Duodenal mucosa (tissue), 2 donors: ENCODE measurements at regions not wholly inside any gene's neighbourhood (a gene's known extent, or its start where the extent isn't known, plus 50 kb on each side); places are given as distances from the start of the nearest gene placed in this dataset.

Experiments used
- H3K27ac ChIP-seq: one replicate; pipeline ENCODE4 v1.7.0; 2013; ENCODE audit warnings: low read depth, low read length
- H3K27me3 ChIP-seq, 2 donors: one replicate each; pipeline ENCODE4 v1.7.0; 2013; ENCODE audit warnings: low read length in 2 of 2, control low read depth in 1 of 2; ENCODE audit not compliant: insufficient read depth in 2 of 2, control insufficient read depth in 1 of 2
- H3K36me3 ChIP-seq, 2 donors: one replicate each; pipeline ENCODE4 v1.7.0; 2013; ENCODE audit warnings: low read length in 2 of 2, control low read depth in 1 of 2; ENCODE audit not compliant: insufficient read depth in 2 of 2, control insufficient read depth in 1 of 2
- H3K4me1 ChIP-seq, 2 donors: one replicate each; pipeline ENCODE4 v1.7.0; 2013; ENCODE audit warnings: low read length in 2 of 2, control low read depth in 1 of 2; ENCODE audit not compliant: insufficient read depth in 2 of 2, control insufficient read depth in 1 of 2
- H3K4me3 ChIP-seq, 2 donors: one replicate each; pipeline ENCODE4 v1.7.0; 2013; ENCODE audit warnings: low read length in 2 of 2, low read depth in 1 of 2
- H3K9ac ChIP-seq, 2 donors: one replicate each; pipeline ENCODE4 v1.7.0; 2013; ENCODE audit warnings: low read length in 2 of 2, low read depth in 1 of 2
- H3K9me3 ChIP-seq, 2 donors: one replicate each; pipeline ENCODE4 v1.7.0; 2013; ENCODE audit warnings: low read length in 2 of 2, control low read depth in 1 of 2; ENCODE audit not compliant: control insufficient read depth in 1 of 2

GRCh38 chr20:60967431-60968316 lies 284.4 kb upstream of the CDH4 start:
- H3K36me3 ChIP-seq = no peaks in the 10 kb centered on the region
- peaks cover 0 to 14% of the 10 kb centered on the region in 2 donors for H3K9me3 ChIP-seq

GRCh38 chr20:60968853-60969720 lies 283.0 kb upstream of the CDH4 start:
- no peak overlapping the region for H3K4me3 ChIP-seq
- H3K27me3 ChIP-seq = no peaks in the 10 kb centered on the region
- H3K36me3 ChIP-seq = no peaks in the 10 kb centered on the region
- no peak overlapping the region for H3K27ac ChIP-seq
- H3K4me1 ChIP-seq = no peaks in the 10 kb centered on the region
- H3K9me3 ChIP-seq = peaks cover 0 to 14% of the 10 kb centered on the region in 2 donors
- H3K9ac ChIP-seq = no peak overlapping the region

More at GRCh38 chr20:60967431-60968316, 284.4 kb upstream of the CDH4 start:
- no peaks in the 10 kb centered on the region for H3K27me3 ChIP-seq
- no peak overlapping the region for H3K27ac ChIP-seq
- H3K4me3 ChIP-seq = no peak overlapping the region
- no peaks in the 10 kb centered on the region for H3K4me1 ChIP-seq
- no peak overlapping the region for H3K9ac ChIP-seq

DNA sequence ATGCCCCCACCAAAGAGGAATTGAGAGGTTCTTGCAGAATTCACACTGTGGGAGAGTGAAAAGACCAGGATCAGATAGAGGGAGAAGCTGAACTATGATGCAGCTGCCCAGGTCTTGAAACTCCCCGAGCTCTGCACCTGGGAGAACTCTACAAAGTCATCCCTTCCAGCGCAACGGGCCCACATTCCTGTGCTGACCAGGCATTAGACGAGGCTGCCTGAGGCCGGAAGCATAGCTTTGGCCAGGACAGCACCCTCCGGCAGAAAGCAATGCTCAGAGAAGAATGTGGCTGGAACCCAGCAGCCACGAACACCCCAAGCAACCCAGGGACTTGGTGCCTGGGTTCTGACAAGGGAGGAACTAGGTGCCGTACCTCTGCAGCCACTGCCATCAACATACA lies 281.5 kb upstream of the CDH4 start:
- H3K27me3 ChIP-seq = no peaks in the 10 kb centered on the region

DNA sequence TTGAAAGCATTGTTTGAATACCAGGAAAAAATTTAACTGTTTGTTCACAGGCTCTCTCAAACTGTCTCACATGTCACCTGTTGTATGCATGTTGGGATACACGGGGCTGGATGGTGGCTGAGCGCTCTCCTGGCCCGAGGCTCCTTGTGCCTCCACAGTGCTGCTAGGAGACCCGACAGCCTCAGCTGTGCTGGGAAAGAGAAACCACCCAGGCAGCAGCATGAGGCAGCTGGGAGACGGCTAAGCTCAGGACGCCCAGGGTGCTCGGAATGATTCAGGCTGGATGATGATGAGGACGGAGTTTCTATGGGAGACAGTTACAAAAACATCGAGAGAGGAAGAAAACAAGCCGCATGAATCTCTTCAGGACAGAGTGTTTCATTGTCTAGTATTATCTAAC lies 278.0 kb upstream of the CDH4 start:
- H3K27ac ChIP-seq = no peak overlapping the region
- H3K27me3 ChIP-seq = no peaks in the 10 kb centered on the region

More for the DNA sequence above, 281.5 kb upstream of the CDH4 start:
- Histone ChIP-seq H3K36me3 (no peaks in the 10 kb centered on the region), H3K4me1 (no peaks in the 10 kb centered on the region), H3K4me3 (no peak overlapping the region), H3K9me3 (peaks cover 0 to 14% of the 10 kb centered on the region in 2 donors), H3K27ac (no peak overlapping the region), H3K9ac (no peak overlapping the region)

GRCh38 chr20:60974441-60974945 lies 277.6 kb upstream of the CDH4 start:
- H3K9me3 ChIP-seq = peaks cover 5 to 20% of the 10 kb centered on the region in 2 donors
- H3K27ac ChIP-seq = no peak overlapping the region
- no peaks in the 10 kb centered on the region for H3K27me3 ChIP-seq
- no peak overlapping the region for H3K4me3 ChIP-seq
- no peak overlapping the region for H3K9ac ChIP-seq
- no peaks in the 10 kb centered on the region for H3K36me3 ChIP-seq
- peaks cover 4 to 5% of the 10 kb centered on the region in 2 donors for H3K4me1 ChIP-seq

More for the DNA sequence above, 278.0 kb upstream of the CDH4 start:
- H3K9ac ChIP-seq = no peak overlapping the region
- H3K36me3 ChIP-seq = no peaks in the 10 kb centered on the region
- H3K9me3 ChIP-seq = peaks cover 3 to 16% of the 10 kb centered on the region in 2 donors
- peaks cover 4 to 5% of the 10 kb centered on the region in 2 donors for H3K4me1 ChIP-seq
- no peak overlapping the region for H3K4me3 ChIP-seq

- Histone ChIP-seq H3K9me3 (peaks cover 5 to 17% of the 10 kb centered on the region in 2 donors), H3K4me3 (no peak overlapping the region), H3K27me3 (no peaks in the 10 kb centered on the region), H3K36me3 (no peaks in the 10 kb centered on the region), H3K27ac (no peak overlapping the region), H3K4me1 (peaks cover 4 to 5% of the 10 kb centered on the region in 2 donors), H3K9ac (no peak overlapping the region)
Measured at GRCh38 chr20:60976139-60976538, 275.9 kb upstream of the CDH4 start.

GRCh38 chr20:60976913-60977312 lies 275.1 kb upstream of the CDH4 start:
- Histone ChIP-seq H3K27me3 (no peaks in the 10 kb centered on the region), H3K4me1 (peaks cover 4 to 5% of the 10 kb centered on the region in 2 donors), H3K36me3 (no peaks in the 10 kb centered on the region), H3K27ac (no peak overlapping the region), H3K4me3 (no peak overlapping the region), H3K9ac (no peak overlapping the region), H3K9me3 (peaks cover 5 to 17% of the 10 kb centered on the region in 2 donors)

GRCh38 chr20:60977901-60978300 lies 274.2 kb upstream of the CDH4 start:
- Histone ChIP-seq H3K27me3 (no peaks in the 10 kb centered on the region), H3K9me3 (peaks cover 5 to 17% of the 10 kb centered on the region in 2 donors), H3K27ac (no peak overlapping the region), H3K4me1 (peaks cover 4 to 5% of the 10 kb centered on the region in 2 donors), H3K4me3 (no peak overlapping the region), H3K36me3 (no peaks in the 10 kb centered on the region), H3K9ac (no peak overlapping the region)

GRCh38 chr20:60984666-60985065 lies 267.4 kb upstream of the CDH4 start:
- Histone ChIP-seq H3K36me3 (no peaks in the 10 kb centered on the region), H3K4me3 (no peak overlapping the region), H3K9me3 (no peaks in the 10 kb centered on the region), H3K27ac (no peak overlapping the region), H3K9ac (no peak overlapping the region), H3K4me1 (no peaks in the 10 kb centered on the region), H3K27me3 (no peaks in the 10 kb centered on the region)
